Forelimb muscle (tissue), 1 donor: ENCODE measurements at regions not wholly inside any gene's neighbourhood (a gene's known extent, or its start where the extent isn't known, plus 50 kb on each side); places are given as distances from the start of the nearest gene placed in this dataset.
"Not testable (repeated sequence)": the region's sequence is repeated elsewhere in the genome, so short reads cannot be mapped to it uniquely, and the experiment has no call there.

Experiments
- DNase-seq: peaks from one replicate; pipeline ENCODE4 v3.0.0-alpha.2; 2013; ENCODE audit warnings: low read depth

DNA sequence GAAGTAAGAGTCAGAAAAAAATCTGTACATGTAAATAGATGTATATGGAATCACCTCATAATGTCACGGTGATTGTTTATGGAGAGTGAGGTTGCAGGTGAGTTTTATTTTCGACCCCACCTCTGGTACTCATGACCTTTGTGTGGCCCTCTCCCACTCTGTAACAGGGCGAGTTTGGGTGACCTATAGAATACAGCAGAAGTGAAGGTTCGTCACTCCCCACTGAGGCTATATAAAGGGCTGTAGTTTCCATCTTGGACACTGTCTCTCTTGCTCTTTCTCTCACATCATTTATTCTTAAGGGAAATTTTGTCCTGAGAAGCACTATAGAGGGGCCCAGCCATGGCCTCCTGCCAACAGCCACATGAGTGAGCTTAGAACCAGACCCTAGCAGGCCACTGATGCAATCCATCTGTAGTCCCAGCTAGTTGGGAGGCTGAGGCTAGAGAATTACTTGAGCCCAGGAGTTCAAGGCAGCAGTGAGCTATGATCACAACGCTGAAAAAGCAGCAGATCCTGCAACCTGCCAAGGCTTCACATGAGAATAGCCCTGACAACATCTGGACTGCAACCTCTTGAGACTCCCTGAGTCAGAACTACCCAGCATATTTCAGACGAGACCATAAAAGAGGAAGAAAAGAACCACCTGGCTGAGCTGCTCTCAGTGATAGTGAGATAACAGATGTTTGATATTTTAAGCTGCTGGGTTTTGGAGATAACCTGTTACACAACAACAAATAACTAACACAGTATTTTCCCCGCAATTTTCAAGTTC is 74.3 kb upstream of the SLC1A4 start:
- DNase-seq = peak; percentile 22

DNA sequence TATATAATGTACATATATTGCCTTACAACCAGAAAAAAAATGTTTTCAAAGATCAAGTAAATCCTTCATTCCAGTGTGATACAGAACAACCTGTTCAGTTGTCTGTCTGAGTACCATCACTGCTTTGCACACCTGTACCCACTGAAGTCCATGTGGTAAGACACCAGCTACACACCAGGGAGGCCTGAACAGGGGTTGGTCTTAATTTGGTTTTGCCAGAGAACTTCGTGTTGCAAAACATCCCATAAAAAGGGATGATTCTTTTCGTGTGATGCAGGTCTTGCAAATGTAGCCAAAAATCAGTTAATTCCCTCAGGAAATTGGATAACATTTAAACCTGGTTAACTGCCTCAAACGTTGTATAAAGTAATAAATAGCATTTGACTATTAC is 73.7 kb upstream of the SLC1A4 start:
- no peak for DNase-seq

- DNase-seq = no peak
Observed at GRCh38 chr2:64918220-64918886, 70.8 kb upstream of the SLC1A4 start.

- no peak for DNase-seq
Observed at GRCh38 chr2:64919261-64919660, 69.9 kb upstream of the SLC1A4 start.

- no peak for DNase-seq
Observed at GRCh38 chr2:64922482-64923384, 66.5 kb upstream of the SLC1A4 start.

DNA sequence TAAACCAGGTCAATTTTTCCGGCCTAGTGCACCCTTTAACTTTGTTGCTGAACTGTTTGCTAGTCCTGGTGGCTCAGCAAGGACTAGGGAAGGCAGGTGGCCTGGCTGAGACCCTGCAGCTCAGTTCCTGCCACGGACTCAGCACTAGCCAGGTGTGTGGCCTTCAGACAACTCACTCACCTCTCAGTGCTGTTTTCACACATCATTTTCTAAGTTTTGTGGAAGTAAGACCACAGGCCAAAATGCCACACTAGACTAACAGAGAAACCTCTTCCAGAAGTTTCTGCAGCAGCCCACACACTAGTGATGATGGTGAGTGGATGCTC is 65.9 kb upstream of the SLC1A4 start:
- DNase-seq = no peak

GRCh38 chr2:64924170-64924934 is 64.8 kb upstream of the SLC1A4 start:
- DNase-seq = no peak

DNA sequence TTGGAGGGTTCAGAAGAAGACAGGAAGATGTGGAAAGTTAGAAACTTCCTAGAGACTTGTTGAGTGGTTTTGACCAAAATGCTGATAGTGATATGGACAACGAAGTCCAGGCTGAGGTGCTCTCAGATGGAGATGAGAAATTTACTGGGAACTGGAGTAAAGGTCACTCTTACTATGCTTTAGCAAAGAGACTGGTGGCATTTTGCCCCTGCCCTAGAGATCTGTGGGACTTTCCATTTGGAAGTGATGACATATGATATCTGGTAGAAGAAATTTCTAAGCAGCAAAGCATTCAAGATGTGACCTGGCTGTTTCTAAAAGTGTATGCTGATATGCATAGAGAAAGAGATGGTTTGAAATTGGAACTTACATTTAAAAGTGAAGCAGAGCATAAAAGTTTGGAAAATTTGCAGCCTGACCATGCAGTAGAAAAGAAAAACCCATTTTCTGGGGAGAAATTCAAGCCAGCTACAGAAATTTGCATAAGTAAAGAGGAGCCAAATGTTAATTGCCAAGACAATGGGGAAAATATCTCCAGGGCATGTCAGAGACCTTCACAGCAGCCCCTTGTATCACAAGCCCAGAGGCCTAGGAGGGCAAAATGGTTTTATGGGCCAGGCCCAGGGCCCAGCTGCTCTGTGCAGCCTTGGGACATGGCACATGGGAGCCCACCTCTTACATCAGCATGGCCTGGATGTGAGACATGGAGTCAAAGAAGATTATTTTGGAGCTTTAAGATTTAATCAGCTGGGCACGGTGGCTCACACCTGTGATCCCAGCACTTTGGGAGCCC is 63.1 kb upstream of the SLC1A4 start:
- not testable (repeated sequence) for DNase-seq

GRCh38 chr2:64928813-64929212 is 60.4 kb upstream of the SLC1A4 start:
- DNase-seq = no peak

- no peak for DNase-seq
Observed at GRCh38 chr2:64929333-64929732, 59.9 kb upstream of the SLC1A4 start.

DNA sequence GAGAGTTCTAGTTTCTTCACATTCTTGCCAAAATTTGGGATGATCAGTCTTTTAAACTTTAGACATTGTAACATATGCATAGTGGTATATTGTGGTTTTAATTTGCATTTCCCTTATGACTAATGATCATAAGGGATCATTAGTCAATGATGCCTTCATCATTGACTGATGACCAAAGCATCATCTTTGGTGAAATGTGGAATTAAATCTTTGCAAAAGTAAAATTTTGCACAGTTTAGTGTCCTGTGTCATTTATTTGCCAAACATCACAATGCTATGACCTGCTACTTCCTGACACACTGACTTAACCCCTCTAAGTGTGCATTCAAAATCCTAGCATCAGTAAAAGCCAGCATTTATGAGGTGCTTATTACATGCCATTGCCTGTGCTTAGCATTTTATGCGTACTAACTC is 58.9 kb upstream of the SLC1A4 start:
- DNase-seq = no peak

- DNase-seq = no peak
Observed at GRCh38 chr2:64931246-64932115, 57.7 kb upstream of the SLC1A4 start.

DNA sequence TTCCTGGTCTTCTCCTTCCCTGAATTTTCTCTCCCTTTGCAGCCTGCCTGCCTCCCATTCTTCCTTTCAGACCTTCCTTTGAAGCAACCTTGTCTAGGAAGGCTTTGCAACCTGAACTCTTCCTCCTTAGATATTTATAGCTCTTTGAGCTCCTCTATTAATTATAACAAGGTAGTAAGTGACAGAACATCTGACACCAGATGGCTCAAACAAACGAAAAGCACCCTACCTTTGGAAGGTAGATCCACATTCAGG is 57.2 kb upstream of the SLC1A4 start:
- DNase-seq = no peak

GRCh38 chr2:64932371-64933216 is 56.6 kb upstream of the SLC1A4 start:
- no peak for DNase-seq

DNA sequence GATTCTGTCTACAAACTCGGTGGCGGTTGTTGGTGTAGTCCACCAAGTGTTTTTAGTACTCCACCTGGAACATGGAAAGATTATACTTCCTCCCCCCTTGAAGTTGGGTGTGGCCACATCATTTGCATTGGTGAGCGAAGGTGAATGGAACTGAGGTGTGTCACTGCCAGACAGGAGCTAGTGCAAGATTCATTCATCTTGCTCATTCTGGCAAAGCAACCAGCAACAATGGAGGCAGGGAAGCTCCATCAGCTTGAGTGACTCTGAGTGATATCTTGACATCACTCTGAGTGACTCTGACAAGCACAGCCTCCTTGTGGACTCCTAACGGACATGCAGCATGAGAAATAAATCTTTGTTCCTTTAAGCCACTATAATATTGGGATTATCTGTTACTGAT is 54.7 kb upstream of the SLC1A4 start:
- DNase-seq = no peak

DNA sequence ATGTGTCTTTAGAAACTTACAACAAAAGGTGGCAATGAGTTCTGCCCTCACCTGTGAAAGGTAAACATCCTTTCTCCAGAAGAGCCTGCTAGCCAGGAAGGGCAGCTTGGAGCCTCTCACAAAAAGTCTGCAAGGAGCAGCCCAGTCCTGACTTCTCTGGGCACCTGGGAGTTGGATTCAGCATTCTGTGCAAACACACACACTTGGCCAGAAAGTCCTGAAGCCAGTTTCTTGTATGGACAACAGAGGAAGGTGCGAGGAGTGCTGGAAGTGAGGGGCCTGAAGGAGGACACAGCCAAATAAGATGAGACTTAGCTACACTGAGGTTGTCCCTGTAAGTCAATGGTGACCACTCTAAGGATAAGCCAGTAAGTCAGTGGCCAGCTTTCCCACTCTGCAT is 52.4 kb upstream of the SLC1A4 start:
- DNase-seq = no peak

DNA sequence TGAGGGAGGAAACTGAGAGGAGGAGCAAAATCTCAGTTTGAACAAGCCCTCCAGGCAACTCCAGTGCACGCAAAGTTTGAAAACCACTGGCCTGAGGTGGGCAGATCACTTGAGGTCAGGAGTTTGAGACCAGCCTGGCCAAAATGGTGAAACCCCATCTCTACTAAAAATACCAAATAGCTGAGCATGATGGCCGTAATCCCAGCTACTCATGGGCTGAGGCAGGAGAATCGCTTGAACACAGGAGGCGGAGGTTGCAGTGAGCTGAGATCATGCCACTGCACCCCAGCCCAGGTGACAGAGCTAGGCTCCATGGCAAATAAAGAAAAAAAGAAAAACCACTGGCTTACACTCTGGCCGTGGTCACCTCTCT is 51.9 kb upstream of the SLC1A4 start:
- DNase-seq = not testable (repeated sequence)

- DNase-seq = no peak
Observed at GRCh38 chr2:64937687-64938491, 51.3 kb upstream of the SLC1A4 start.
